Right kidney (tissue), 1 donor: ENCODE measurements at regions not wholly inside any gene's neighbourhood (a gene's known extent, or its start where the extent isn't known, plus 50 kb on each side); places are given as distances from the start of the nearest gene placed in this dataset.

Source experiments
- DNase-seq: peaks from one replicate; pipeline ENCODE4 v3.0.0-alpha.2; 2016

DNA sequence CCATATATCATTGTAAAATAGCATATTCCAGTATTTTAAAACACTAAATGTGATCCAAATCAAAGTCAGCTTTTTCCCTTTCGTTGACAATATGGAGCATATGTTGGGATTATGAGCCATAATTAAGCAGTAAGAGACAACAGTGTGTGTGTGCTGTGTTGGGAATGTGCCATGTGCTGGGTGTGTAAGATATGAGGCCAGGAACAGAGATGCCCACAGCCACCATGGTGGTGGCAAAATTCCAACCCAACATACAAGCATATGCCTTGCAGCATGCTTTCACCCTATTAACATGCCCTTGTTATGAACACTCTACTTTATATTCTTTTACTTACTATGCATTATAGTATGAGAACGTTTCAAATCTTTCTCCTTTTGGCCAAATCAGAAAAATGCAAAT lies 1560.4 kb upstream of the TENM3 start:
- DNase-seq = no peak

GRCh38 chr4:180683186-180683585 lies 1560.0 kb upstream of the TENM3 start:
- DNase-seq = no peak

DNA sequence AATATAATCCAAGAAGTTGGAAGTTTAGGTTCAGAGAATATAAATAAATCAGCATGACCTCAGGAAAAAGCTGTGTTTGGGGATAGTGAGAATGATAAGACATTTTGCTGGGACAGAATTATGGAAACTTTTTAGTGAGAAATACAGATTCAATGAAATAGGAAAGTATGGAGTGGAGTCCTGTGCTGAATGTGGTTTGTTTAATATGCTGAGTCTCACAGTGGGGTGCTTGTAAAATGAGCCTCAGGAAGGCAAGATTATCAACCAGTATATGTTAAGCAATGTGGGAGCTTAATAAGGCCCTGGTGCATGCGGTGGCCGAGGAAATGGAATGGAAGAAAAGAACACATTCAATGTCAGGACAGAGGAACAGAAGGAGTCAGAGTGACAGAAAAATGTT lies 1554.7 kb upstream of the TENM3 start:
- no peak for DNase-seq

DNA sequence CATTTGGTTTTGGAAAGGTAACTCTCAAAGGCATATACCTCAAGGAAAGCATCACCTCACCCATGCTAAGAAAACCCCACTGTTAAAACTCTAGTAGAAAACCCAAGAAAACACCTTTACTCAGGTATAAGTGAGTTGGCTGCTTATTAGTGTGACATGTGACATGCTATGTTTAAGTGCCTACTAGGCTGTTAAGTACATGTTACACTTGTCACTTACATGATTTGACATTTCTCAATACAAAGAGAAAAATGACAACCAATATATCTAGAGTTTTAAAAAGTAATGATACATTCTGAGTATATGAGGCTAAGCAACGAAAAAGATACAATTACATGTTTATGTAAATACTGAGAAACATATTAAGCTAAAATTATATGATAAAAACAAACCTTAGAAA lies 1548.3 kb upstream of the TENM3 start:
- no peak for DNase-seq

DNA sequence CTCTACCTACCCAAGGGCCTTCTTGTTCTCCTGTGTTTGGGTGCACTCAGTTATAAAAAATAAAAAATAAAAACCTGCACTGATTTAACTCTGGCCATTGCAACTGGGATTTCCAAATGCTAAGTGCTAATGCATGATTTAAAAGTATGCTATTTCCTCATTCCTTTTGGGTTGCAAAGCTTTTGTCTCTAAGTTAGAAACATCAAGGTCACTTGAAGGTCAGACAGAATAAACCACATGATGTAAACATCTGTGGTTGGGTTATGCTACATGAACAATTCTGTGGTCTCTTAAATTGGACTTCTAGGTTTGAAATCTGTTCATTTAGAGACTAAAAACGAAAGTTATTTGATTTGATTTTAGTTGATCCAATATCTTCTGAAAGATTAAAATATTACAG lies 1547.4 kb upstream of the TENM3 start:
- DNase-seq = no peak

DNA sequence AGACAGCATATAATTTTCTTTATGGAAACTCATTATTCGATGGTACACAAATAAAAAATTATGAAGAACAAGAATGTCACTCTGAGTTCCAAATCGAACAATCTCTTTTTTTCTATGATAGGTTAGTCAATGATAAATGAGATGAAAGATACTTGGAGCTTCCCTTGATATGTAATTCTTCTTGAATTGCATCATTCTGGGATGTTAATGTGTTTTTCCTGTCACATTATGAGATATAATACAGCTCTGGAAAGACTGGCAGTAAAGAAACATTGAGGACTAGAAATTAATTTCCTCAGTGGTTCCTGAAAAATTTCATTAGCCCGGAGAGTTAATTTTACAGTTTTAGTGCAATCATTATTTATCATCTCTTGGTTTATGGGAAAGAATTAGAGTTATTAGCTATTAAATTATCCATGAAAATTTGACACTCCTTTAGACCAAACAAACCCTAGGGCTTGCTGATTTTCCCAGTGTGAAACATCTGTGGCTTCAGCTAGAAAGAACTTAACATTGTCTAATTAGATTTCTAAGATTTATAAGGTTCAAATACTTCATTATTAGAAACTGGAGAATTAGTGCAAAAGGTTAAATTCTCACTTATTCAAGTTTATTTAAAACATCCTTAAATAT lies 1546.6 kb upstream of the TENM3 start:
- no peak for DNase-seq

DNA sequence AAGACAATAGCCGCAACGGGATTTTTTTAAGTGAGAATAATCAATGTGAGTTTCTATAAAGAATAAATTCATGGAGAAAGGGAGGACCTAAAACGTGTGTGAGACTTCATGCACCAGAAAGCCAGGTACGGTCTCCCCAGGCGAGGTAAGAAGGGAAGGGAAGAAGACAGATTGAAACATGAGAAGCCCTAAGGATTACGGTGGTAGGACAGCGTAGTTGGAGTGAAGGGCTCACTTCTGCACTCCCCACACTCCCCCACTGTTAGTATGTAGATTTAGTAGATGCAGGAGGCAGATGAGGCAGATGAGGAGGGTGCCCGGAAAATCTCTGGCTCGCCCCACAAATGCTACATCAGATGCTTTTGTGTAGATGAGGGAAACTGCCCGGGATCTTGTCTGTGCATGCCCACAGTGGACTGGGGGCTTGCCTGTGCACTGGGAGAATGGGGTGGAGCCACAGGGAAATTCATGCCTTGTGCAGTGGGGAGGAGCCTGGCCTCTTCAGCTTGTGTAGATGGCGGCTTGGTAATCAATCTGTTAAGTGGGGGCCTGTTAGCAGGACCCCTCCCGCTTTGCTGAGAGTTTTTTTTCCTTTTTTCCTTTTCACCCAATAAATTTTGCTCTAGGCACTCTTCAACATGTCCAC lies 1544.5 kb upstream of the TENM3 start:
- no peak for DNase-seq

DNA sequence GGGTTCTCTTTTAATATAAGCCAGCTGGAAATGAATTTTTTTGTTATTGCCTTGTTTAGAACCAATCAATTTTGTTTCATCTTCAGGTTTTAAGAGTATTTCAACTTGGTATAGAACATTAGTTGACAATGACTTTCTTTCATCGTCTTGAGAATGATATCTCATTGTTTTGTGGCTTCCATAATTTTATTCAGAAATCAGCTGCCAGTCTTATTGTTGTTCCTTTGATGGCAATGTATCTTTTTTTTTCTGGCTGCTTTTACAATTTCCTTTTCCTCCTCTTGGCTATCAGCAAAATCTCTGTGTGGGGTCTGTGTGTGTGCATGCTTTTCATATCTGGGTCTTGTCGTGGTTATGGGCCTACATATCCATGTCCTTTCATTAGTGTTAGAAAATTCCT lies 1536.4 kb upstream of the TENM3 start:
- no peak for DNase-seq

DNA sequence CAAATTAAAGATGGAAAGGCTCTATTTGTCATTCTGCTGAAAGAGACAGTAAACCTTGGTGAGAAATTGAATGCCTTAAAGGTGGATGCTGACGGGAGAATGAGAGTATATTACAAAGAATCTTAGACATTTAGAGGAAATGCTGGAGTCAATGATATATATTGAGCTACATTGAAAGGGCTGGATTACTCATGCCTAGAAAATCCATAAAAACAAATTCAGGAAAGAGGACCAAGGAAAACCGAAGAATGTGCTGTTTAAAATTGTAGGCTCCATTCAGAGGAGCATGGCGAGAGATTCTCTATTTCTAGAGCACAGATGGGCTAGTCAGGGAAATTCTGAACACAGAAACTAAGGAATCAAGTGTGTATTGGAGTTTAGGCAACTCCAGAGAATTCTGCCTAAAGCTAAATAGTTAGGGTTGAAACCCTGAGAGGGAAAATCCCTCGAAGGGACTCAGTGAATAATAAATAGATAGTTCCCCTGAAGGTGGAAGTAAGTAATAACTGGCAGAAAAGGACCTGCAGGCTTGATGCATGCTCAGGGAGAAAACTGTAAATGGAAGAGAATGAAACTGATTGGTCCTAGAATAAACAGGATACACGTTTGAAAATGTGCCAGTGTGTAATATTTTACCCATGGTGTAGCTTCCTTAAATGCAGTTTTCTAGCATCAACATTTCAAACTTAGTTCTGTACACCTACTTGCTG lies 1532.4 kb upstream of the TENM3 start:
- DNase-seq = no peak

DNA sequence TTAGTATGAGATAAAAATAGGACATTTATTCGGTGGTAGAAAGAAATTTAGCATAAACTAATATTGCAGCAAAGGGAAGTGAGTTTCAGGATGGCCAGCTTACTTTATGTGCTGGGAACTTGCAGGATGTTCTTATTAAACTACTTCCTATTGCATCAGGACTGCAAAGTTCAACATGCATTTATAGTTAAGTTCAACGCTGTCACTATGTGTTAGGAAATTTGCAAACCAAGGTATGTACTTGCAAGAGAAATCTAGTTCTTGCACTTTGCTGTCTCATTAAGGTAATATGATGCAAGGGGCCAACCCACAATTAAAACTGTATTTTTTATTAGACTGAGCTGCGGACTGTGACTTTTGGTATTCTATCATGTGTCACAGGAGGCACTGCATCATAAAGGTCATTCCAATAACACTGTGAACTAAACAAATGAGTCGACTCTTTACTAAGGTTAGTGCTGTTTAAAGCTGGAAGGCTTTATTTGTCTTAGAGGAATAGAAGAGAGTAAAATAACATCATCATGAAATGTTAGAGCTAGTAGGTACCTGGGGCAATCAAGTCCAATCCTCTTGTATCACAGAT lies 1525.7 kb upstream of the TENM3 start:
- no peak for DNase-seq

DNA sequence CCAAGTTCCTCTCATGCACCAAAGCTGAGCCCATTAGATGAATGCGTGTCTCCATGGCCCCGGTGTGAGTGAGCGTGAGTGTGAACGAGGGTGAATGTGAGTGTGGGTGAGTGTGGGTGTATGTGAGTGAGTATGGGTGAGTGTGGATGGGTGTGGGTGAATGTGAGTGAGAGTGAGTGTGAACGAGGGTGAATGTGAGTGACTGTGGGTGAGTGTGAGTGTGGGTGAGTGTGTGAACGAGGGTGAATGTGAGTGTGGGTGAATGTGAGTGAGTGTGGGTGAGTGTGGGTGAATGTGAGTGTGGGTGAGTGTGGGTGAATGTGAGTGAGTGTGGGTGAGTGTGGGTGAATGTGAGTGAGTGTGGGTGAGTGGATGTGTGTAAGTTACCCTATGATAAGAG lies 1521.8 kb upstream of the TENM3 start:
- DNase-seq = no peak

GRCh38 chr4:180726611-180727010 lies 1516.6 kb upstream of the TENM3 start:
- no peak for DNase-seq

- no peak for DNase-seq
These were observed 1515.7 kb upstream of the TENM3 start for GRCh38 chr4:180727478-180727877.

DNA sequence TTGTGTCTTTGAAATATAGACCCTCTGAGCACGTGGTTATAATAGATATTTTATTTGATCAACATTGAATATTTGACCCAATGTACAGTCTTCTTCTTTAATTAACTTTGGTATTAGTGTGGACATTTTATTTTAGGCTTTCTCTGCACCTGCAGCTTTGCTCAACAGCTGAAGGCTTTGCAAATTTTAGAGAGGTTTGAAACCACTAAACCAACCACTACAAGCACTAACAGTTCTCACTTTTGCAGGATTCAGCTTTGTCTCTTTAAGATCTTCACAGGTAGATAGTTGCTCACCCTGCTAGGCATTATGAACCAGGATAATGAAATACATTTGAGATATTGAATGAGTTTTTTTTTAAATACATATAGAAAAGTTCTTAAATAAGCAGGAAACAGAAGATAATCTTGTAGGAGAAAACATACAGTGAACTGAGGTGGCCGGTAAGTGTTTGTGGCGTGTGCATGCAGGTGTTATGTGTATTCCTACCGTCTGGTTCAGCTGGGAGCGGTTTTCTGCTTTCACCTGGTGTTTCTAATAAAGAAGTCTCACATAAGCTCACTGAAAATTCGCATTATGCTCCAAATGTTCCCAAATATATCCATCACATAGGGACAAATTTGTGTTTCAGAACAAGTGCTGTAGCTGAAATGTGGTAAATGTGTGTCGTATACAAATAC lies 1508.3 kb upstream of the TENM3 start:
- DNase-seq = no peak

- DNase-seq = no peak
These were observed 1501.5 kb upstream of the TENM3 start for GRCh38 chr4:180741703-180742102.

DNA sequence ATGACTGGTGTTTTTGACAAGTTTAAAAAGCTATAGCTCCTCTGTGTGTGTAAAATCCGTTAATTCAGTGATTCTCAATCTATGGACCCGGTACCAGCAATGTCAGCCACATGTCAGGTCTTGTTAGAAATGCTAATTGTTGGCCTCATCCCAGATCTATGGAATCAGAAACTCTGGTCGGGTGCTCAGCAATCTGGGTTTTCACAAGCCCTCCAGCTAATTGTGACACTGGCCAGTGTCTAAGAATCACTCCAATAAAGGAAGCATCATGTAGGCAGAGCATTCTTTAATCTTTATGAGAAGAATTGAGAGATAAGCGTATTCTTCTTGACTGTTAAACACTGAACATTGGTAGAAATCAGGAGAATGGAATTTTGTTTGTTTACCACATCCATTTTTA lies 1498.2 kb upstream of the TENM3 start:
- DNase-seq = no peak

GRCh38 chr4:180751009-180751408 lies 1492.2 kb upstream of the TENM3 start:
- DNase-seq = no peak

GRCh38 chr4:180757927-180758326 lies 1485.3 kb upstream of the TENM3 start:
- DNase-seq = no peak

DNA sequence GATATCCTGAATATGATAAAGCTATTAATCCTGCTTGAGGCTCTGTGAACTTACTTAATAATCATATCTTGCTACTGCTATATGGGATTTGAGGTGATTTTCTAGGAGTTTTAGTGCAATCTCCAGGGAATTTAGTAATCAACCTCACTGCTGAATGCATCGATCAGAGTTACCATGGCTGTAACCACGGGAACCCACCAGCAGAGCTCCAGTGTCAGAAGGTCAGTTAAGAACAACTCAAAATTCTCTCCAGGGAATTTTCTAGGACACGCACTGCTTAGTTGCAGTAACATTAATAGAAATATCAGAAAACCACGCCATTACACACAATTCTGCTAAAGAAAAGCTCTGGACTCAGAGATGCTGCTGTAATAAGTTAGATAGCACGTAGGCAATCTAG lies 1477.2 kb upstream of the TENM3 start:
- no peak for DNase-seq

GRCh38 chr4:180766944-180767729 lies 1476.1 kb upstream of the TENM3 start:
- DNase-seq = no peak

DNA sequence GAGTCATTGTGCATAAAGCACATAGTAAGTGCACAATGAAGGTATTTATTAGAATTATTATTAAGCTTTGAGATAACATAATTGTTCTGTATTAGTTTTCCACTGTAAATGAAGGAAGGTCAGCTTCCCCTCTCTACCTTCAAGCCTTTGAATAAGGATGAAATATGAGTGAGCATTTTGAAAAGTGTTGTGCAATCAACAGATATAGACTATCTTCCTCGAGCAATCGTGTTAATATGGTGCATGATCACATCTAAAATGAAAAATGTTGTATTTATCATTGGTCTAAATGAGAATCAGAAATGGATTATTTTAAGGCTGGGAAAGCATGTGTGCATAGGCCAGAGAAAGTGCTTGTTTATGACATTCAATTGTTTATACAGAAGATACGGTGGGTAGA lies 1474.6 kb upstream of the TENM3 start:
- DNase-seq = no peak

DNA sequence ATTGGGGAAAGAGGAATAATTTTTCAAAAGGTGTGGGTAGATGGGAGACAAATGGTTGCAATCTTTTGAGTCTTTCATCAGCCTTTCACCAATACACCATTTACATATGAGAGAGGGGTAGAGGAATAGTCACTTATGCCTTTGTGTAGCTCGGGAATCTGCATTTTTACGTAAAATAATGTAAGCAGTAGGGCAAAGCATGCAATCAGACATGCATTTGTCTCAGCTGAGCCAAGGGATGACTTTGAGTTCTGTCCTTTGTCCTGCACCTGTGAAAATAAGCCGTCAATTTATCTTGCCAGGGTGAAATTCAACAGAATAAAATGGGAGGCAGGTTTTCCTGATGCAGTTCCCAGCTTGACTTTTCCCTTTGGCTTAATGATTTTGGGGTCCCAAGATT lies 1473.4 kb upstream of the TENM3 start:
- no peak for DNase-seq
